MM.1S (cell line): ENCODE measurements at regions not wholly inside any gene's neighbourhood (a gene's known extent, or its start where the extent isn't known, plus 50 kb on each side); places are given as distances from the start of the nearest gene placed in this dataset.

ENCODE experiments used
- DNase-seq: peaks from one replicate; pipeline ENCODE4 v3.0.0-alpha.2; 2015
- H2AFZ ChIP-seq: fragments of 300-600 bp; sonication (generic); 2 replicates; pipeline ENCODE4 v1.6.0; 2016; ENCODE audit warnings: antibody characterized with exemption, low read length
- H3F3A ChIP-seq: fragments of 300-600 bp; sonication (generic); 2 replicates; pipeline ENCODE4 v1.6.1; 2016; ENCODE audit warnings: mild to moderate bottlenecking, antibody characterized with exemption, low read length, moderate library complexity, mixed read lengths; ENCODE audit not compliant: insufficient read depth
- H3K27ac ChIP-seq: fragments of 300-600 bp; sonication (generic); 2 replicates; pipeline ENCODE4 v1.5.1; 2016; ENCODE audit warnings: mild to moderate bottlenecking, low read length
- H3K27me3 ChIP-seq: fragments of 300-600 bp; sonication (generic); replicated peaks from 2 replicates; pipeline ENCODE4 v1.6.0; 2016; ENCODE audit warnings: low read length; ENCODE audit not compliant: insufficient read depth
- H3K36me3 ChIP-seq: fragments of 300-600 bp; sonication (generic); replicated peaks from 2 replicates; pipeline ENCODE4 v1.6.1; 2016; ENCODE audit warnings: mild to moderate bottlenecking, low read length, mixed read lengths; ENCODE audit not compliant: insufficient read depth
- H3K4me1 ChIP-seq: fragments of 300-600 bp; sonication (generic); 2 replicates; pipeline ENCODE4 v1.6.1; 2016; ENCODE audit warnings: low read length, mixed read lengths
- H3K4me2 ChIP-seq: fragments of 300-600 bp; sonication (generic); 2 replicates; pipeline ENCODE4 v1.6.0; 2016; ENCODE audit warnings: low read depth, low read length
- H3K4me3 ChIP-seq: fragments of 300-600 bp; sonication (generic); 2 replicates; pipeline ENCODE4 v1.5.1; 2016; ENCODE audit warnings: low read length, mixed read lengths
- H3K79me2 ChIP-seq: fragments of 300-600 bp; sonication (generic); 2 replicates; pipeline ENCODE4 v1.6.1; 2016; ENCODE audit warnings: mixed run types, low read length, mixed read lengths
- H3K9ac ChIP-seq: fragments of 300-600 bp; sonication (generic); 2 replicates; pipeline ENCODE4 v1.6.1; 2016; ENCODE audit warnings: low read length, mixed read lengths
- H3K9me2 ChIP-seq: fragments of 300-600 bp; sonication (generic); replicated peaks from 2 replicates; pipeline ENCODE4 v1.6.1; 2016; ENCODE audit warnings: mild to moderate bottlenecking, low read length, mixed read lengths; ENCODE audit not compliant: insufficient read depth
- H3K9me3 ChIP-seq: fragments of 300-600 bp; sonication (generic); replicated peaks from 2 replicates; pipeline ENCODE4 v1.6.1; 2016; ENCODE audit warnings: mild to moderate bottlenecking, low read length, mixed read lengths; ENCODE audit not compliant: insufficient read depth
- H4K20me1 ChIP-seq: fragments of 300-600 bp; sonication (generic); 2 replicates; pipeline ENCODE4 v1.6.1; 2016; ENCODE audit warnings: mild to moderate bottlenecking, low read length, moderate library complexity, mixed read lengths; ENCODE audit not compliant: insufficient read depth
- EZH2 ChIP-seq: fragments of 300-600 bp; sonication (generic); optimal IDR thresholded peaks from 2 replicates; pipeline ENCODE3; 2017; ENCODE audit warnings: low read depth, mild to moderate bottlenecking, antibody characterized with exemption, low read length, mixed read lengths
- EZH2phosphoT487 ChIP-seq: fragments of 300-600 bp; sonication (generic); IDR thresholded peaks from 2 replicates; pipeline ENCODE4 v1.6.1; 2018; ENCODE audit warnings: antibody characterized with exemption, low read length
- TF ChIP-seq, protein P1 (sequence below): fragments of 300-600 bp; sonication (generic); IDR thresholded peaks from 2 replicates; pipeline ENCODE4 v1.5.1; 2016; ENCODE audit warnings: antibody characterized with exemption, low read length, mixed read lengths

- Histone ChIP-seq H3F3A (no peaks in the 10 kb centered on the region; the same call in 1 of the 2 replicates), H3K4me3 (no peak overlapping the region), H3K4me2 (no peak overlapping the region), H3K4me1 (peaks cover 11% of the 10 kb centered on the region; the same call in 1 of the 2 replicates), H3K9ac (no peak overlapping the region), H3K27me3 (no peaks in the 10 kb centered on the region), H4K20me1 (no peaks in the 10 kb centered on the region), H3K9me2 (no peaks in the 10 kb centered on the region), H3K27ac (no peak overlapping the region), H3K9me3 (no peaks in the 10 kb centered on the region), H2AFZ (no peak overlapping the region), H3K36me3 (no peaks in the 10 kb centered on the region), H3K79me2 (no peaks in the 10 kb centered on the region)
- TF ChIP-seq EZH2phosphoT487, result no peak
- no peak for TF ChIP-seq EZH2
- TF ChIP-seq, protein P1, sequence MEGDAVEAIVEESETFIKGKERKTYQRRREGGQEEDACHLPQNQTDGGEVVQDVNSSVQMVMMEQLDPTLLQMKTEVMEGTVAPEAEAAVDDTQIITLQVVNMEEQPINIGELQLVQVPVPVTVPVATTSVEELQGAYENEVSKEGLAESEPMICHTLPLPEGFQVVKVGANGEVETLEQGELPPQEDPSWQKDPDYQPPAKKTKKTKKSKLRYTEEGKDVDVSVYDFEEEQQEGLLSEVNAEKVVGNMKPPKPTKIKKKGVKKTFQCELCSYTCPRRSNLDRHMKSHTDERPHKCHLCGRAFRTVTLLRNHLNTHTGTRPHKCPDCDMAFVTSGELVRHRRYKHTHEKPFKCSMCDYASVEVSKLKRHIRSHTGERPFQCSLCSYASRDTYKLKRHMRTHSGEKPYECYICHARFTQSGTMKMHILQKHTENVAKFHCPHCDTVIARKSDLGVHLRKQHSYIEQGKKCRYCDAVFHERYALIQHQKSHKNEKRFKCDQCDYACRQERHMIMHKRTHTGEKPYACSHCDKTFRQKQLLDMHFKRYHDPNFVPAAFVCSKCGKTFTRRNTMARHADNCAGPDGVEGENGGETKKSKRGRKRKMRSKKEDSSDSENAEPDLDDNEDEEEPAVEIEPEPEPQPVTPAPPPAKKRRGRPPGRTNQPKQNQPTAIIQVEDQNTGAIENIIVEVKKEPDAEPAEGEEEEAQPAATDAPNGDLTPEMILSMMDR, result no peak
- no peak for DNase-seq
These were observed 97.0 kb upstream of the BCAT1 start for GRCh38 chr12:25045869-25046268.

DNA sequence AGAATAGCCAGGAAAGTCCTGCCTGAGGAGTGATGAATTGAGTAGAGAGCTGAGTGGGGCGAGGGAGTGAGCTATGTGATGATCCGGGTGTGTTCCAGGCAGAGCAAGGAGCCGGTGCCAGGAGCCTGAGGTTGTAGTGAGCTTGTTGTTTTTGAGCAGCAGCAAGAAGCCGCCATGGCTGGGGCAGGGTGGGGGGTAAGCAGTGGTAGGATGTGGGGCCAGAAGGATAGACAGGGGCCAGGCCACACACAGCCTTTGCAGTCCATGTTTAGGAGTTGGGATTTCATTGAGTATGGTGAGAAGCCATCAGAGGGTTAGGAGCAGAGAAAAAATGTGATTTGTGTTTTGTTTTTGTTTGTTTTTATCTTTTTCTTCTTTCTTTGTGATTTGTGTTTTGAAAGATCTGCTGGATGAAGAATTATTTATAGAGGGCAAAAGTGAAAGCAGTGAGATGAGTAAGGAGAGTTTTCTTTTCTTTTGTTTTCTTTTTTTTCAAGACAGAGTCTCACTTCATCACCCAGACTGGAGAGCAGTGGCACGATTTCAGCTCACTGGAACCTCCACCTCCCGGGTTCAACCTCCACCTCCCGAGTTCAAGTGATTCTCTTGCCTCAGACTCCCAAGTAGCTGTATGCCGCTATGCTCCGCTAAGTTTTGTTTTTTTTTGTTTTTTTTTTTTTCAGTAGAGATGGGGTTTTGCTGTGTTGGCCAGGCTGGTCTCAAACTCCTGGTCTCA, 92.3 kb upstream of the BCAT1 start:
- H3K9me2 ChIP-seq, result no peaks in the 10 kb centered on the region
- no peaks in the 10 kb centered on the region for H4K20me1 ChIP-seq
- H2AFZ ChIP-seq, result no peak overlapping the region
- H3F3A ChIP-seq, result no peaks in the 10 kb centered on the region
- no peaks in the 10 kb centered on the region for H3K36me3 ChIP-seq
- TF ChIP-seq, protein P1, result no peak
- no peak for TF ChIP-seq EZH2phosphoT487
- TF ChIP-seq EZH2, result no peak
- H3K9me3 ChIP-seq, result no peaks in the 10 kb centered on the region
- no peak overlapping the region for H3K4me3 ChIP-seq
- H3K79me2 ChIP-seq, result no peaks in the 10 kb centered on the region
- peak overlapping the region; percentile 21; the same call in 1 of the 2 replicates for H3K4me2 ChIP-seq
- H3K9ac ChIP-seq, result no peak overlapping the region
- H3K27ac ChIP-seq, result no peak overlapping the region
- H3K4me1 ChIP-seq, result peaks cover 8% of the 10 kb centered on the region; the same call in 1 of the 2 replicates
- no peak for DNase-seq
- H3K27me3 ChIP-seq, result no peaks in the 10 kb centered on the region

DNA sequence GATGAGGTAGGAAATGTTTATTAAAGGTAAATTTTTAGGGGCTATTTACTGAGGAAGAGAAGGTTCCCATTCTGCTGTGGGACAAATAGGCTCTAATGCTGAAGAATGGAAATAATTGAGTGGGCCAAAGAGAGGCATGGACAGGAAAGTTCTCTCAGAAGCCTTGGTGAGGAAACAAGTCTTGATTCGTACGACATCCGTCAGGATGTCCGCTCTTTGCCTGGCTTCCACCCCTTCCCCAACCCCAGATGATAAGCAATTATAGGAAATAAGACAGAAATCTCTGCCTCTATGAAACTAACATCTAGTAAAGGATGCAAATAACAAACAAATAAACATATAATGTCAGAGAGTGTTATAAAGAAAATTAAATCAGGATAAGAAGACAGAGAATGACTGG, 91.7 kb upstream of the BCAT1 start:
- Histone ChIP-seq H3K4me1 (peaks cover 8% of the 10 kb centered on the region; the same call in 1 of the 2 replicates), H3F3A (no peaks in the 10 kb centered on the region), H3K4me3 (no peak overlapping the region), H3K4me2 (no peak overlapping the region), H3K27me3 (no peaks in the 10 kb centered on the region), H2AFZ (no peak overlapping the region), H3K79me2 (no peaks in the 10 kb centered on the region), H3K27ac (no peak overlapping the region), H3K9me2 (no peaks in the 10 kb centered on the region), H4K20me1 (no peaks in the 10 kb centered on the region), H3K9me3 (no peaks in the 10 kb centered on the region), H3K9ac (no peak overlapping the region), H3K36me3 (no peaks in the 10 kb centered on the region)
- no peak for DNase-seq
- TF ChIP-seq EZH2 (no peak), EZH2phosphoT487 (no peak)
- TF ChIP-seq, protein P1, result no peak
